ENCODE measurements at regions not wholly inside any gene's neighbourhood (a gene's known extent, or its start where the extent isn't known, plus 50 kb on each side); places are given as distances from the start of the nearest gene placed in this dataset.

DNA sequence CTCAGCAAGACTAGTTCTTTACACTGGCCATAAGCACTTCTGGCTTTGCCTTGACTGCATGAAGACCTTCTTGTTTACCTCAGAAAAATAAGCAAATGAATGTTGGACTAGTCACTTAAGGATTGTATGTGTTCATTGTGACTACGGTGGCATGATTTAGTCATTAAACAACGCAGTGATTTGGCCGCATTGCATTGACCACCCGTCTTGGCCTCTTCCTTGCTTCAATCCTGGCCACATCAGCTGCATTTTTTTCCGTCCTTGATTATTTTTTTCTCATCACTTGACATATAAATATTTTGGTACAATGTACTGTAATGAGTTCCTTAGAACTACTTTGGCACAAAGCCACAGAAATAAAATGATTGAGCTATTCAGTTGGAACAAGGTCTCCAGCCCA, 656.2 kb downstream of the RAB28 start:
- TF ChIP-seq, protein P1, sequence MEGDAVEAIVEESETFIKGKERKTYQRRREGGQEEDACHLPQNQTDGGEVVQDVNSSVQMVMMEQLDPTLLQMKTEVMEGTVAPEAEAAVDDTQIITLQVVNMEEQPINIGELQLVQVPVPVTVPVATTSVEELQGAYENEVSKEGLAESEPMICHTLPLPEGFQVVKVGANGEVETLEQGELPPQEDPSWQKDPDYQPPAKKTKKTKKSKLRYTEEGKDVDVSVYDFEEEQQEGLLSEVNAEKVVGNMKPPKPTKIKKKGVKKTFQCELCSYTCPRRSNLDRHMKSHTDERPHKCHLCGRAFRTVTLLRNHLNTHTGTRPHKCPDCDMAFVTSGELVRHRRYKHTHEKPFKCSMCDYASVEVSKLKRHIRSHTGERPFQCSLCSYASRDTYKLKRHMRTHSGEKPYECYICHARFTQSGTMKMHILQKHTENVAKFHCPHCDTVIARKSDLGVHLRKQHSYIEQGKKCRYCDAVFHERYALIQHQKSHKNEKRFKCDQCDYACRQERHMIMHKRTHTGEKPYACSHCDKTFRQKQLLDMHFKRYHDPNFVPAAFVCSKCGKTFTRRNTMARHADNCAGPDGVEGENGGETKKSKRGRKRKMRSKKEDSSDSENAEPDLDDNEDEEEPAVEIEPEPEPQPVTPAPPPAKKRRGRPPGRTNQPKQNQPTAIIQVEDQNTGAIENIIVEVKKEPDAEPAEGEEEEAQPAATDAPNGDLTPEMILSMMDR (conservative IDR thresholded peaks at IDR 0.05; ENCODE audit: low read depth, low read length): no peak
- no peak for TF ChIP-seq EZH2phosphoT487 (IDR thresholded peaks at IDR 0.05; ENCODE audit: borderline replicate concordance, low read length)
- TF ChIP-seq EZH2 (IDR thresholded peaks at IDR 0.05; ENCODE audit: low read length, unreplicated experiment): no peak

Measured in PC-3 (cell line).